ENCODE measurements at regions not wholly inside any gene's neighbourhood (a gene's known extent, or its start where the extent isn't known, plus 50 kb on each side); places are given as distances from the start of the nearest gene placed in this dataset.

- DNase-seq (peak in 1 of 4 donors; percentile 7), ATAC-seq (peak; percentile 30)
- intact Hi-C loops (cut with DNase I), result no loop called here
- WGBS, 2 donors, result 2 to 8% methylated on average over 25 to 43 of the region's 43 CpGs
- H3K9me3 ChIP-seq, result no peaks in the 10 kb centered on the region
- H3K27me3 ChIP-seq, result no peaks in the 10 kb centered on the region
- H3K27ac ChIP-seq, result no peak overlapping the region
- TF ChIP-seq POLR2A (IDR thresholded peaks at IDR 0.05) (no peak), CTCF (IDR thresholded peaks at IDR 0.05) (no peak)
- H3K4me1 ChIP-seq, result no peaks in the 10 kb centered on the region
- no peak overlapping the region for H3K4me3 ChIP-seq
- no peaks in the 10 kb centered on the region for H3K36me3 ChIP-seq (replicated peaks in 1 of 2; ENCODE audit: insufficient read depth in 1 of 2, low read depth in 2 of 2)
Measured at GRCh38 chr12:115598871-115599811, 678.4 kb downstream of the MED13L start.

DNA sequence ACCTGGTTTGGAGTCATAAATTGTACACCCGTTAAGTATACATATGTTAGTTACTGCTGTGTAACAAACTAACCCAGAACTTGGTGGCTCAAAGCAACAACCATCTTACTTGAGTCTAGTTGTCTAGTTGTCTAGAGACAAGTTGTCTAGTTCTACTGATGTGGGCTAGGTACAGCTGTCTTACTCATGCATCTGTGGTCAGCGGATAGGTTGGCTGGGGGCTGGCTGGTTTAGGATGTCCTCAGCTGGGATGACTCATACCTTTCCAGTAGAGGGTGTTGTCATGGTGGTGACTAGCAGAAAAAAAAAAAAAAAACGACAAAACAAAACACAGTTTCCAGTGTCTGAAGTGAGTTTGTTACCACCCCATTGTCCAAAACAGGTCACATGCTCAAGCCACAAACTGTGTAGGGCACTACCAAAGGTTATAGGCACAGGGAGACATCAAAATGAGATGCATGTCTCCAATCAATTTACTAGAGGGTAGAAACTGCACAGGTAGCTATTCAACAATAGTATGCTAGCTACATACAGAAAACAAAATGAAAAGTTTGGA is 680.3 kb downstream of the MED13L start:
- no peak for ATAC-seq
- Histone ChIP-seq H3K36me3 (replicated peaks in 1 of 2; ENCODE audit: insufficient read depth in 1 of 2, low read depth in 2 of 2) (no peaks in the 10 kb centered on the region), H3K27ac (no peak overlapping the region), H3K4me1 (no peaks in the 10 kb centered on the region), H3K9me3 (no peaks in the 10 kb centered on the region), H3K4me3 (no peak overlapping the region), H3K27me3 (no peaks in the 10 kb centered on the region)
- TF ChIP-seq POLR2A (IDR thresholded peaks at IDR 0.05), result no peak
- no peak for TF ChIP-seq CTCF (IDR thresholded peaks at IDR 0.05)
- DNase-seq, result no peak
- intact Hi-C loops (cut with DNase I), result no loop called here
- 59 to 60% methylated on average over 3 of the region's 3 CpGs for WGBS, 2 donors

GRCh38 chr12:115588131-115588530 is 689.4 kb downstream of the MED13L start:
- TF ChIP-seq POLR2A (IDR thresholded peaks at IDR 0.05) (no peak), CTCF (IDR thresholded peaks at IDR 0.05) (no peak)
- no peaks in the 10 kb centered on the region for H3K27me3 ChIP-seq
- no peaks in the 10 kb centered on the region for H3K36me3 ChIP-seq (replicated peaks in 1 of 2; ENCODE audit: insufficient read depth in 1 of 2, low read depth in 2 of 2)
- no peak for DNase-seq
- no peaks in the 10 kb centered on the region for H3K9me3 ChIP-seq
- intact Hi-C loops (cut with DNase I), result no loop called here
- 62 to 68% methylated on average over 9 of the region's 9 CpGs for WGBS, 2 donors
- H3K4me3 ChIP-seq, result no peak overlapping the region
- H3K27ac ChIP-seq, result no peak overlapping the region
- no peak for ATAC-seq
- no peaks in the 10 kb centered on the region for H3K4me1 ChIP-seq

DNA sequence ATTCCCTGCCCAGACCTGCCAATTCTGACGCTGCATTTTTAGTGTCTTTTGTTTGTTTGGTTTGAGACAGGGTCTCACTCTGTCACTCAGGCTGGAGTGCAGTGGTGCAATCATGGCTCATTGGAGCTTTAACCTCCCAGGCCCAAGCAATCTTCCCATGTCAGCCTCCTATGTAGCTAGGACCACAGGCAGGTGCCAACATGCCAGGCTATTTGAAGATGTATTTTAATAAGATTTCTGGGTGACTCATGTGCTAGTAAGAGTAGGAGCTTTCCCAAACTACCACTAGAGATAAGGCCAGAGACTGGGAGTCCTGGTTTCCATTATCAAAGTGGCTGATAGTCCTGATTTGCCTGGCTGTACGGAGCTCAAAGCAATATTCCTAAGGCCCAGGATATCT is 693.3 kb downstream of the MED13L start:
- intact Hi-C loops (cut with DNase I), result no loop called here
- no peak for TF ChIP-seq CTCF (IDR thresholded peaks at IDR 0.05)
- TF ChIP-seq POLR2A (IDR thresholded peaks at IDR 0.05), result no peak
- 44% methylated on average over 2 of the region's 2 CpGs for WGBS, 2 donors

More for the DNA sequence above, 693.3 kb downstream of the MED13L start:
- Histone ChIP-seq H3K9me3 (no peaks in the 10 kb centered on the region), H3K36me3 (replicated peaks in 1 of 2; ENCODE audit: insufficient read depth in 1 of 2, low read depth in 2 of 2) (no peaks in the 10 kb centered on the region), H3K27ac (no peak overlapping the region), H3K4me1 (no peaks in the 10 kb centered on the region), H3K27me3 (no peaks in the 10 kb centered on the region), H3K4me3 (no peak overlapping the region)
- DNase-seq (no peak), ATAC-seq (no peak)
